Panc1 (cell line): ENCODE measurements at regions not wholly inside any gene's neighbourhood (a gene's known extent, or its start where the extent isn't known, plus 50 kb on each side); places are given as distances from the start of the nearest gene placed in this dataset.

ENCODE experiments used
- CTCF ChIP-seq: fragments of 450-650 bp; IDR thresholded peaks from 2 replicates; pipeline ENCODE4 v1.5.1; 2017; ENCODE audit warnings: mild to moderate bottlenecking
- TCF7L2 ChIP-seq: IDR thresholded peaks from 2 replicates; pipeline ENCODE4 v1.6.1; 2011; ENCODE audit warnings: mild to moderate bottlenecking, low read depth, low read length, inconsistent platforms

DNA sequence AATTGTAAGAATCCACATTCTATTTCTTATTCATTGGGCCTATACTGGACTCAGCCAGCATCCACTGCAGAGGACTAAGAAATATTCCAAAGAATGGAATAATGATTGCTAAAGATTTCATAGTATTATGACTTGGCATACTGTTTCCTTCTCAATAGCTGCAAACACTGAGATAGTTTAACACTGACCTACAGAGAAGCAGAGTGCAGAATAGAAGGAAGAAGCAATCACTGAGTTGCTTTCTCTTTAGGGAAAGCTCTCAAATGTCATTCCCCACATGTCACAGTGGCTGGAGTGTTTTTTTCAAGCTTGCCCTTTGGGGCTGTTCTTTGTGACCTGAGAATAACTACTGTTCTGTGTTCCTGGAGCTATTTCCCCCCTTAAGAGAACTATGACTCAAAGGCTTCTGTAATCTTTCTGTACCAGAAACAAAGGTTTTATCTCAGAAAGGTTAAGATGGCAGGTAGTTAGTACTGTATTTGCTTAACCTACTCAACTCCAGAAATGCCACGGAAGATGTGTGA, 243.6 kb upstream of the LUZP2 start:
- TF ChIP-seq CTCF (no peak), TCF7L2 (no peak)
